HG03378 (cell line): ENCODE measurements at regions not wholly inside any gene's neighbourhood (a gene's known extent, or its start where the extent isn't known, plus 50 kb on each side); places are given as distances from the start of the nearest gene placed in this dataset.
"Not testable (repeated sequence)": the region's sequence is repeated elsewhere in the genome, so short reads cannot be mapped to it uniquely, and the experiment has no call there.

Source experiments
- ATAC-seq: cut with Tn5 transposase; IDR thresholded peaks from one replicate; pipeline ENCODE4 v1.9.1; 2021; ENCODE audit warnings: mild to moderate bottlenecking, moderate library complexity; ENCODE audit not compliant: unreplicated experiment

- ATAC-seq = not testable (repeated sequence)
Measured at GRCh38 chr2:134063916-134064315, 190.0 kb upstream of the MGAT5 start.

GRCh38 chr2:134070281-134070741 is 183.6 kb upstream of the MGAT5 start:
- no peak for ATAC-seq

- ATAC-seq = no peak
Measured at GRCh38 chr2:134072341-134072740, 181.5 kb upstream of the MGAT5 start.

GRCh38 chr2:134073023-134073422 is 180.8 kb upstream of the MGAT5 start:
- no peak for ATAC-seq

GRCh38 chr2:134074619-134075018 is 179.3 kb upstream of the MGAT5 start:
- ATAC-seq = no peak

GRCh38 chr2:134075204-134075603 is 178.7 kb upstream of the MGAT5 start:
- no peak for ATAC-seq

GRCh38 chr2:134078354-134078753 is 175.5 kb upstream of the MGAT5 start:
- no peak for ATAC-seq

GRCh38 chr2:134079373-134079772 is 174.5 kb upstream of the MGAT5 start:
- peak; percentile 98 for ATAC-seq

- ATAC-seq = no peak
Measured at GRCh38 chr2:134080386-134081089, 173.3 kb upstream of the MGAT5 start.

- ATAC-seq = no peak
Measured at GRCh38 chr2:134081238-134081938, 172.5 kb upstream of the MGAT5 start.

GRCh38 chr2:134083548-134083947 is 170.3 kb upstream of the MGAT5 start:
- no peak for ATAC-seq

GRCh38 chr2:134086594-134087219 is 167.2 kb upstream of the MGAT5 start:
- no peak for ATAC-seq

GRCh38 chr2:134087371-134087921 is 166.4 kb upstream of the MGAT5 start:
- peak; percentile 89 for ATAC-seq

GRCh38 chr2:134089454-134089853 is 164.4 kb upstream of the MGAT5 start:
- no peak for ATAC-seq

GRCh38 chr2:134097740-134098139 is 156.1 kb upstream of the MGAT5 start:
- ATAC-seq = peak; percentile 34

- ATAC-seq = no peak
Measured at GRCh38 chr2:134098321-134098720, 155.6 kb upstream of the MGAT5 start.

GRCh38 chr2:134099273-134099672 is 154.6 kb upstream of the MGAT5 start:
- no peak for ATAC-seq

GRCh38 chr2:134103196-134103595 is 150.7 kb upstream of the MGAT5 start:
- ATAC-seq = no peak

GRCh38 chr2:134104754-134105153 is 149.1 kb upstream of the MGAT5 start:
- ATAC-seq = no peak

GRCh38 chr2:134107402-134107801 is 146.5 kb upstream of the MGAT5 start:
- no peak for ATAC-seq

GRCh38 chr2:134108113-134108512 is 145.8 kb upstream of the MGAT5 start:
- no peak for ATAC-seq

- no peak for ATAC-seq
Measured at GRCh38 chr2:134109246-134109645, 144.6 kb upstream of the MGAT5 start.
